Left ventricle myocardium inferior (tissue), 1 donor: ENCODE measurements at regions not wholly inside any gene's neighbourhood (a gene's known extent, or its start where the extent isn't known, plus 50 kb on each side); places are given as distances from the start of the nearest gene placed in this dataset.

Experiments
- DNase-seq: peaks from one replicate; pipeline ENCODE4 v3.0.0-alpha.2; 2020
- H3K27ac ChIP-seq: fragments of 200-600 bp; replicated peaks from 2 replicates; pipeline ENCODE4 v1.8.0; 2021
- H3K27me3 ChIP-seq: fragments of 200-600 bp; 2 replicates; pipeline ENCODE4 v1.8.0; 2021; ENCODE audit warnings: low read depth
- H3K36me3 ChIP-seq: fragments of 200-600 bp; 2 replicates; pipeline ENCODE4 v1.8.0; 2021
- H3K4me1 ChIP-seq: fragments of 200-600 bp; 2 replicates; pipeline ENCODE4 v1.8.0; 2021
- H3K4me3 ChIP-seq: fragments of 200-600 bp; 2 replicates; pipeline ENCODE4 v1.8.0; 2021; ENCODE audit warnings: mild to moderate bottlenecking, moderate library complexity
- H3K9me3 ChIP-seq: fragments of 200-600 bp; replicated peaks from 2 replicates; pipeline ENCODE4 v1.8.0; 2021
- CTCF ChIP-seq: fragments of 200-600 bp; IDR thresholded peaks from 2 replicates; pipeline ENCODE4 v1.8.0; 2021; ENCODE audit warnings: antibody characterized with exemption, mild to moderate bottlenecking, borderline replicate concordance
- intact Hi-C: fragments of 100-400 bp; cut with micrococcal nuclease; formaldehyde crosslinking; loops from one replicate; pipeline ENCODE4 v1.11.0; 2022
- donor health status: DM: no; HTN: yes; CAD: no; lungs with severe emphysema.

GRCh38 chr10:9615189-9615588, 1402.5 kb upstream of the CELF2 start:
- Histone ChIP-seq H3K36me3 (no peaks in the 10 kb centered on the region), H3K4me3 (no peak overlapping the region), H3K27ac (no peak overlapping the region), H3K27me3 (no peaks in the 10 kb centered on the region), H3K4me1 (no peaks in the 10 kb centered on the region), H3K9me3 (peaks cover 9% of the 10 kb centered on the region)
- no peak for TF ChIP-seq CTCF
- DNase-seq, result no peak
- intact Hi-C loops, result no loop called here

- Histone ChIP-seq H3K4me3 (no peak overlapping the region), H3K9me3 (peaks cover 9% of the 10 kb centered on the region), H3K36me3 (no peaks in the 10 kb centered on the region), H3K4me1 (no peaks in the 10 kb centered on the region), H3K27me3 (no peaks in the 10 kb centered on the region), H3K27ac (no peak overlapping the region)
- DNase-seq, result no peak
- TF ChIP-seq CTCF, result no peak
- intact Hi-C loops, result no loop called here
Observed at GRCh38 chr10:9621216-9621615, 1396.5 kb upstream of the CELF2 start.

DNA sequence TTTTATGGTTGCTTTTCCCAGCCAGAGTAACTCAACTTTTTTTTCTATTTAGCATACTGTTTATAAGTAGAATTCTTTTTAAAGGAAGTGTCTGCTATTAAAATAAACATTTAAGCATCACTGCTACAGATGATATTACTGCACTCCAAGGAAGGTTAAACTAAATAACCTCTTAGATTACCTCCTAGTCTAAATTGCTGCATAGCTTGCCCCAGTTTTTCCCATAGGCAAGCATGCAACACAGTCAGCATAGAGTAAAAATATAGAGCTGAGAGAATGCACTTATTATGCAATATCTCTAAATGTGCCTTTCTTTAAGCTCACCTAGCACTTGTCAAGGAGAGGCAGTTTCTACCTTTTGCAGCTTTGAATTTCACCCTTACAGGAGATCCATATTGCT, 1392.4 kb upstream of the CELF2 start:
- Histone ChIP-seq H3K36me3 (no peaks in the 10 kb centered on the region), H3K9me3 (no peaks in the 10 kb centered on the region), H3K4me3 (no peak overlapping the region), H3K4me1 (no peaks in the 10 kb centered on the region), H3K27ac (no peak overlapping the region), H3K27me3 (no peaks in the 10 kb centered on the region)
- DNase-seq, result no peak
- intact Hi-C loops, result no loop called here
- TF ChIP-seq CTCF, result no peak

- intact Hi-C loops, result no loop called here
- Histone ChIP-seq H3K27me3 (no peaks in the 10 kb centered on the region), H3K27ac (no peak overlapping the region), H3K9me3 (no peaks in the 10 kb centered on the region), H3K36me3 (no peaks in the 10 kb centered on the region), H3K4me3 (no peak overlapping the region), H3K4me1 (no peaks in the 10 kb centered on the region)
- DNase-seq, result no peak
- no peak for TF ChIP-seq CTCF
Observed at GRCh38 chr10:9634466-9634865, 1383.2 kb upstream of the CELF2 start.

DNA sequence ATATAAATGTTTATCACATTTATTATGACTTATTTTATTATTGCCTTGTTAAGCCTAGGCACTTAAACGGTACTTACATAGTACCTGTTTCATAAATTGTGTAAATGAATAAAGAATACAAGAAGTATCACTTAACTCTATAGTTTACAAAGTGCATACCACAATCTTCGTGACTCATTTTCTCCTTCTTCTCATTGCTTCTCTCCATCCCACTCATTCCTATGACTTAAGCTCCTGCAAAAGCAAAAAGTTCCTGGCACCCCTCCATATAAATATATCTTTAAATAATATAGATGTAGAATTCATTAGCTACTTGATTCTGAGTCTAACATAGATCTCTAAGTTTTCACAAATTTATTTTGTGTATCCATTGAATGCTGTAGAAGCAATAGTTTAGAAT, 1382.0 kb upstream of the CELF2 start:
- H3K27ac ChIP-seq, result no peak overlapping the region
- intact Hi-C loops, result no loop called here
- no peaks in the 10 kb centered on the region for H3K4me1 ChIP-seq
- no peaks in the 10 kb centered on the region for H3K9me3 ChIP-seq
- H3K27me3 ChIP-seq, result no peaks in the 10 kb centered on the region
- no peak for DNase-seq
- no peaks in the 10 kb centered on the region for H3K36me3 ChIP-seq
- H3K4me3 ChIP-seq, result no peak overlapping the region
- TF ChIP-seq CTCF, result no peak

GRCh38 chr10:9636216-9636615, 1381.5 kb upstream of the CELF2 start:
- intact Hi-C loops, result no loop called here
- DNase-seq, result no peak
- no peaks in the 10 kb centered on the region for H3K27me3 ChIP-seq
- no peak for TF ChIP-seq CTCF
- no peak overlapping the region for H3K4me3 ChIP-seq
- no peaks in the 10 kb centered on the region for H3K9me3 ChIP-seq
- H3K36me3 ChIP-seq, result no peaks in the 10 kb centered on the region
- no peak overlapping the region for H3K27ac ChIP-seq
- H3K4me1 ChIP-seq, result no peaks in the 10 kb centered on the region
